ENCODE measurements at regions not wholly inside any gene's neighbourhood (a gene's known extent, or its start where the extent isn't known, plus 50 kb on each side); places are given as distances from the start of the nearest gene placed in this dataset.
"Not testable (repeated sequence)": the region's sequence is repeated elsewhere in the genome, so short reads cannot be mapped to it uniquely, and the experiment has no call there.

DNA sequence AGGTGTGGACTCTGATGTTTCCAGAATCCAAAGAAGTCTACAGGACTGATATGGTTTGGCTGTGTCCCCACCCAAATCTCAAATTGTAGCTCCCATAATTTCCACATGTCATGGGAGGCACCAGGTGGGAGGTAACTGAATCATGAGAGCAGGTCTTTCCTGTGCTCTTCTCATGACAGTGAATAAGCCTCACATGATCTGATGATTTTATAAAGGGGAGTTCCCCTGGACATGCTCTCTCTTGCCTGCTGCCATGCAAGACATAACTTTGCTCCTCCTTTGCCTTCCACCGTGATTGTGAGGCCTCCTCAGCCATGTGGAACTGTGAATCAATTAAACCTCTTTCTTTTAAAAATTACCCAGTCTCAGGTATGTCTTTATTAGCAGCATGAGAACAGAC, 1205.3 kb downstream of the SLC16A7 start:
- DNase-seq: not testable (repeated sequence)

DNA sequence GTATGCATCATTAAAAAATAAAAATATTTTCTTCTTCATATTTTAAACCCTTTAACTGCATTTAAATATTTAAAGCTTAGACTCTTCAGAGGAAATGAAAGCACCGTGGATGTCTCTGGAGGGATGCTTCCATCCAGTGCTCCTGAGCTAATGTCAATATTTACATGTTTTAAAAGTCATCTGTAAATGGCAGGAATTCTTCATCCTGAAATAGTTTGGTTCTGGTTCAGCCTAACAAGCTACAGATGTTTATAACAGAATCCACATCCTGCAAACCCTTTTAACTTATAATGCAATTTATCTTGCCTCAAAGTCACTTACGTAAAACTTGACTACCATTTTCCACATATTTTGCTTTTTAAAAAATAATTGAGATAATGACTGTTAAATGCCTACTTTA, 1207.3 kb downstream of the SLC16A7 start:
- no peak for DNase-seq

DNA sequence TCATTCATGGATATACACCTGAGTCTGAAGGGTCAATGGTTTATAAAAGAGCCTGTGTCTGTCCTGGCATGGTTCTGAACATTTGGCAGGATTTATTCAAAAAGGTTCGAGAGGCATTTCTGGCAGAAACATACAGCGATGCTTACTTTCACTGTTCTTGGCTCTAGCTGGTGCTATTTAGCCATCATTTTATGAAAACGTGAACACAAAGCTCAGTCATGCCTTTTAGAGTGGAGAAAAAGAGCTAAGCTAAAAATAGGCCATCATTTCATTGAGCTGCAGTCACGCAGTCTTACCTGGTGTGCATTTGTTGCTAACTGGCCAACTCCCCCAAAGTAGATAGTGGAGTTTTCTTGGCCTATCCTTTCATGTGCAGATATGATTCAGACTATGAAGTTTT, 1209.5 kb downstream of the SLC16A7 start:
- no peak for DNase-seq

DNA sequence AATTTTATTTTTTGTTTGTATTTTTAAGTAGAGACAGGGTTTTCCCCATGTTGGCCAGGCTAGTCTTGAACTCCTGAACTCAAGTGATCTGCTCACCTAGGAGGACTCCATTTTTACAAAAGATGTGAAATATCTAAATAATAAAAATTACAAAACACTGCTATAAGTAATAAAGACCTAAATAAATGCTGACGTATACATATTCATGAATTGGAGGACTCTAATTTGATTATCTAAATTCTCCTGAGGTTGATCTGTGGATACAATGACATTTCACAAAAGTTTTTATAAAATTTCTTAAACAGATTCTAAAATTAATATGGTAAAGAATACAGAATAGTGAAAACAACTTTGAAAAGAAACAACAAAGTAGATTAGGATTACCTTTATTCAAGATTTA, 1224.0 kb downstream of the SLC16A7 start:
- DNase-seq: no peak

DNA sequence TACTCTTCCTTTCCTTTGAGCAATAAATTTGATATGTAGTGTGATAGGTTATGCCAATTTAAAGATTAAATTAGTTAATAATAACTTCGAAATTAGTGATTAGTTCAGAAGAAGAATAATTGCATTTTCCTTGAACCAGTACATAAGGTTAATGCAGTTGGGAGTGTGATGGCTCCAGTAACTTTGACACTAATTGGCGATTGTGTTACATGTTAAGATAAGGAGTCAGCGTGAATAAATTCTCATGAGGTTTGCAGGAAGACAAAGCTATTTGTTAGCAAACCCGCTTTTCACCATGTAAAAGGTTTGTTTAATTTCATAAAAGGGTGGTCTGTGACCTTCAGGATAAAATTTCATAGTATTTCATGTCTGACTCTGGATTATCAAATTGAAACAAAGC, 1226.8 kb downstream of the SLC16A7 start:
- DNase-seq: no peak

DNA sequence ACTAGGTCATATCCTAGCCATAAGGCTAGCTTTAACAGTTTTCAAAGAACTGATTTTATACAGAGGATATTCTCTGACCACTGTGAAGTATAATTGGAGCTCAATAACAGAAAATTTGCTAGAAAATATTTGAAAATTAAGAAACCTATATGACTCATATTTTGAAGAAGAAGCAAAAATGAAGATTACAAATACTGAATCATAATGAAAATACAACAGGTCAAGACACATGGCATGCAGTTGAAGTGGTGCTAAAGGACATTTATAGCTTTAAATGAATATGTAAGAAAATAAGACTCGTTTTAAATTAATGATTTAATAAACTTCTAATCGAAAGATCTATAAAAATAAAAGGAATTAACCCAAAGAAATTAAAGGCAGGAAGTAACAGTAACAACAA, 1234.6 kb downstream of the SLC16A7 start:
- DNase-seq: no peak

DNA sequence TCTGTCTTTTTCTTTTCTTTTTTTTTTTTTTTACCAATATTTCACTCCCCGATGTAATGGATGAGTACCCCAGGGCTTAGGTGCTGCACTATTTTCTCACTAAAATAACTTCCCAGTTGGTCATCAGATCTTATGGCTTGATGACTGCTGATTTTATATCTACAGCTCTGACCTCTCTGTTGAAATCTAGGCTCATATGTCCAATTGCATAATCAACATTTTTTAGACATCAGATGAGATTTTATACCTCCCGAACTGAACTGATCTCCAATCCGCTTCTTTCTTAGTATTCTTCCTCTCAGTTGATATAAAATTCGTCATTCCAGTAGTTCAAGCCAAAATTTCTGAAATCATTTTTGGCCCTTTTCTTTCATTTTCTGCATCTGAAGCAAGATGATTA, 1236.5 kb downstream of the SLC16A7 start:
- no peak for DNase-seq

DNA sequence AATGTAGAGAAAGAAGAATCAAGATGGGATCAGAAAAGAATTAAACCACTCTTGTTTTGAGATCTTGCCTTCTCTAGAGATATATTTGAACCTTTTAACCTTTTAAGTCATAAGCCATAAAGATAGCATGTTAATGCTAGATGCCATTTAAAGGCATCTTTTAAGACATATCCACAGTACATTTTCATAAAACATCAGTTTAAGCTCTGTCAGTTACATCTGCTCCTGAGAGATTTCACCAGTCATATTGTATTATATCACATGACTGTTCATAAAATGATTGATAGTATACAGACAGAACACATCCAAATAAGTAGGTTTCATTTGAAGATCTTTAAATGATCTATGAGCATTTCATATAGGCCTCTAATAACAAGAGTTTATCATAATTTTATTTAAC, 1238.5 kb downstream of the SLC16A7 start:
- DNase-seq: no peak

DNA sequence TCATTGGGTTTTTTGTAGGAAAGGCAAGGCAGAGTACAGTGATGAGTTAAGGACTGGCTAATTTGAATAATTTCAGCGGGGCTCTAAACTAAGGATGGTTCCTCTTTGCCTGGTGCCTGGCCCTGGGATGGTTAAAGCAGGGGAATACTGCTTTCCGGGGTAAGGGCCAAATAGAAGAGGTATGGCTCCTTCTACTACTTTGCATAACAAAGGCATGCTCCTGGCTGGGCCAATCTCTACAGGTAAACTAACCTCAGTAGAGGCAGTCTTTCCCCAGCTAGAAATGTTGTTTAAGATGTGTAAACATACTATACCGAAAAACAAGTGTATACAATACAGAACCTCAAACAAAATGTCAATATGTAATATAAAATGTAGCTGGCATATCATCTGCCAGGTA, 1239.0 kb downstream of the SLC16A7 start:
- no peak for DNase-seq

DNA sequence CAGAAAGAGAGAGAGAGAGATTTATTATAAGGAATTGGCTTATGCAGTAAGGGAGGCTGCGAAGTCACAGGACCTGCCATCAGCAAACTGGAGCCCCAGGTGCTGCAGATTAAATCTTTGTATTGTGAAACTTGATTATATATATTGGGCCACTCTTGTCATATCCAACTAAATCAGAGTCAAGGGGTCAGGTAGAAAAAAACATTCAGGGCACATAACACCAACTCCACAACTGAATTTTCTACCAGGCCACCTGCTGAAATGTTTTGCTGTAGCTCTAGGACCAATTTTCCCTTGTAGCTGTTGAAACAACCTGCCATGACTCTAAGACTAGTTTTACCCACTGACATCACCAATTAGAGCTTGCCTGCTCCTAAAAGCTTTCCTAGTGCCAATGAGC, 1240.8 kb downstream of the SLC16A7 start:
- no peak for DNase-seq

DNA sequence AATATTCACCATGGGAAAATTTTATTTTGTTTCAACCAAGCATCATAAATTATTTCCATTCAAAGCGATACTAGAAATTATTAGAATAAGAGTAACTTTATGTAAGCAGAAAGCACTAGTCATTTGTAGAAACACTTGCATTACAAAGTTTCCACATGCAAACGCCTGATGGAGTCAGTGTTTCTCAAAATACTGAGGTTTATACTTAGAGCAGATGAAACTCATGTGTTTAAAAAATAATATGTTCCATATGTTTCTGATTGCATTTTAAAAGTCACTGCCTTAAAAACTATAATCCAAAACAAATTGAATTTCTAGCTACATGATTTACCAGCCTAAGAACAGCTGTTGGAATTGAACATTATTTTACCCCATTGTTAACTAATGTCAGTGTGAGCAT, 1246.4 kb downstream of the SLC16A7 start:
- no peak for DNase-seq

DNA sequence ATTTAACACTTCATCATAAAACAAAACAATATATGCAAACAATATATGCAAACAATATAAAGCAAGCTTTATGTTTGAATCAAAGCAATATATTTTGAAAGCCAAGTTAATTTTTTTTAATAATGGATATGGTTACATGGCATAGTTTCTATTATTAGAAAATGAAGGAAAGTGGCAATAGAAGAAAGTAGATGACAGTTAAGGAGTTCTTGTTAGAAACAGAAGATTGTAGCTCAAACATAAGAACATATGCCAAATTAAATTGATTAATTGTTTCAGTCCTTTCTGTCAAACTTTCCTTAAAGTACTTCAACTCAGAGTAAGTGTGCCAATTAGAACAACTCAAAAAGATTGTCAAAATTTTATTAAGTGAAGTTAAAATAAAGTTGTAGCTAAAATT, 1248.3 kb downstream of the SLC16A7 start:
- no peak for DNase-seq

DNA sequence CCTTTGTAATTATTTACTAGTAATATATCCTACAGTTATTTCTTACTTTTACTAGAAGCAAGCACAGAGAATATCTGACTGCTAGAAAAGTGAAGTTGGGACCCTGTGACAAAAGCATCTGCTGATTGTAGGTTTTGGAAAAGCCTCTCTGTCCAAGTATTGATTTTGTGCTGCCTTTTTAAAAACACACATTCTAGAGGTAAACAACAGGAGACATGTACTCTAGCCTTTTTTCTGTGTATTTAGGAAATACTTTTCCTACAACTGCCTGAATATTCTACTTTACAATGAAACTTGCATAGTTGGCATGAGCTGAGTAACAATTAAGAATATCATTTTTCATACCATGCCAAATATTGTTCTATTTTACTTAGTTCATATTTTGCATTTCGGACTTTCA, 1249.0 kb downstream of the SLC16A7 start:
- no peak for DNase-seq

DNA sequence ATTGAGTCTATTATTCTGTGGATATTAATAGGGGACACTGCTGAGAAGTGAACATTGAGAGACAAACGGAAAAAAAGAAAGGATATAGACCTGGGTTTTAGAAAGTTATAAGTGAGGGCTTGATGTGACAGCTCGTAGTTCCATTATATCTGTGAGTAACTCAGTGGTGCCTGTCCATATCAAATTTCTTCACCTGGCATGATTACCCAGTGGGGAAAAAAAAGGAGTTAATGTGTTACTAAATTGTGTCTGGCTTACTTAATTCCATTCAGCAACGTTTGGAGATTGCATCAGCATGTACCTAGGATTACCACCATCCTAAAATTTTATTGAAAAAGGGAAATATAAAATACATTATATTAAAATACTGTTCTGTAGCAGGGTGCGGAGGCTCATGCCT, 1249.9 kb downstream of the SLC16A7 start:
- DNase-seq: no peak

DNA sequence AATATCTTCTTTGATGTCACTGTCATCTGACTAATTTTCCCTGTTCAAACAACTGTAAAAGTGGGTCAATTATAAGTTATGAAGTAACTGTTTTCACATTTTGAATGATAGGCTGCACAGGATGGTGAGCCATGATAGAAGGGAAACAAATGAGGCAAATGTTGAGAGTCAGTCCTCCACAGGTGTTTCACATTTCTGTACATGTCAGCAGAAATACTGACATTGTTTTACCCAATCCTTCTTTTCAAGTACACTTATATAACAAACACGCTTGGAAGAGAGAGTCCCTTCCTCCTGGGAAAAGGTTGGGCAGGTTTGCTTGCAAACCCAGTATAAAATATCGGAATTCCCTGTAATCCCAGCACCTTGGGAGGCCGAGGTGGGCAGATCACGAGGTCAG, 1251.5 kb downstream of the SLC16A7 start:
- DNase-seq: peak; percentile 32

DNA sequence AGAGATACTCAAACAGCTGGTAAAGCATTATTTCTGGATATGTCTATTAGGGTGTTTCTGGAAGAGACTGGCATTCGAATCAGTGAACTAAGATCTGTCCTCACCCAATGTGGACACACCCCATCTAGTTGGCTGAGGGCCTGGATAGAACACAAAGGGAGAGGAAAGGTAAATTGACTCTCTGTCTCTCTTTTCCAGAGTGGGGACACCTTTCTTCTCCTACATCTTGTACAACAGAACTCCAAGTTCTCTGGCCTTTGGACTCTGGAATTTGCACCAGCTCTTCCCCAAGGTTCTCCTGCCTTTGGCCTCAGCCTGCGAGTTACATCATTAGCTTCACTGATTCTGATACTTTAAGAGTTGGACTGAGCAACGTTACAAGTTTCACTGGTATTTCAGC, 1253.9 kb downstream of the SLC16A7 start:
- DNase-seq: no peak

DNA sequence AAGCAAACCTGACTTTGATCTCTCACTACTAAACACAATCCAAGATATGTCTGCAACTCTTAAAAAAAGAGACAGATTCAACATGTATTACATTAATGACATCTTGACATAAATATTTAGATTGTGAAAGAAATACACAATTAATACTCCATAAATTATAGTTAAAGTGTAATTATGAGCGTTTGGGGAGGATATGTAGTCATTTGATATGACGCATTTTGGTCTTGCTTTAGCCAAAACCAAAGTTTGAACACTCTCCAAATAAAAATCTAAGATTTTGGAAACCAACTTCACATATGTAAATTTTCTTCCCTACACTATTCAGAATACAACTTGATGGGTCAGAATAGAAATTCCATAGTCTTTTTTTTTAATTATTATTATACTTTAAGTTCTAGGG, 1257.6 kb downstream of the SLC16A7 start:
- DNase-seq: no peak

DNA sequence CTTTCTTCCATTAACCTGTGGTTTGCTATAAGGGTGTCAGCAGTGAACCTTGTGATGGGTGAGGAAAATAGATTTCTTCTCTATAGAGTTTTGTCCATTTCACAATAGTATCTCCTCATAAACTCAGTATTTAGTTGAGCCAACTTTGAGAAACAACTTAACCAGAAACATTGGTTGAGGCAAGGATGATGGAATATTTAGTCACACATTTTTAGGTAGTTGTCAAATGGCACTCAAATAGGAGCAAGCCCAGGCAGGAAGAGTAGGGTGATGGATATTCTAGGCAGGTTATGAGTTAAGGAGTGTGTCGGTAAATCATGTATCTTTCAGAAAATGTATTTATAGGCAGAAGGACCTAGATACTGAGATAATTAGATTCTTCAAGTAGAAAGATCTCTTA, 1267.6 kb downstream of the SLC16A7 start:
- DNase-seq: no peak

DNA sequence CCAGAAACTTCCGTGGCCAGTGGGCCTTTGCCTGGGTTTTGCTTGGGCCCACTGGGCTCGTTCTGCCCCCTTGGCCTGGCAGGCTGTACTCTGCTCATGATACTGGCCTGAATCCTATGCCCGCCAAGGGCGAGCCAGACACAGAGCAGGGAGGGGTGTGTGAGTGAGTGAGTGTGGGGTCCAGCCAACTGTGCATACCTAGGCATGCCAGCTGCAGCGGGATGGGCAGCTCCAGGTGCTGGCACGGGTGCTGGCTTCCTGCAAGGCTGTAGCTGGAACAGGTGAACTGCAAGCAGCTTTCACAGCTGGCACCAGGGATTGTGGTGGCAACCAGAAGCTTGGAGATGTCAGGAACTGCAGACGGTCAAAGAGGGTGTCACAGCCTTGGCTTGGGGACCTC, 1276.4 kb downstream of the SLC16A7 start:
- no peak for DNase-seq

DNA sequence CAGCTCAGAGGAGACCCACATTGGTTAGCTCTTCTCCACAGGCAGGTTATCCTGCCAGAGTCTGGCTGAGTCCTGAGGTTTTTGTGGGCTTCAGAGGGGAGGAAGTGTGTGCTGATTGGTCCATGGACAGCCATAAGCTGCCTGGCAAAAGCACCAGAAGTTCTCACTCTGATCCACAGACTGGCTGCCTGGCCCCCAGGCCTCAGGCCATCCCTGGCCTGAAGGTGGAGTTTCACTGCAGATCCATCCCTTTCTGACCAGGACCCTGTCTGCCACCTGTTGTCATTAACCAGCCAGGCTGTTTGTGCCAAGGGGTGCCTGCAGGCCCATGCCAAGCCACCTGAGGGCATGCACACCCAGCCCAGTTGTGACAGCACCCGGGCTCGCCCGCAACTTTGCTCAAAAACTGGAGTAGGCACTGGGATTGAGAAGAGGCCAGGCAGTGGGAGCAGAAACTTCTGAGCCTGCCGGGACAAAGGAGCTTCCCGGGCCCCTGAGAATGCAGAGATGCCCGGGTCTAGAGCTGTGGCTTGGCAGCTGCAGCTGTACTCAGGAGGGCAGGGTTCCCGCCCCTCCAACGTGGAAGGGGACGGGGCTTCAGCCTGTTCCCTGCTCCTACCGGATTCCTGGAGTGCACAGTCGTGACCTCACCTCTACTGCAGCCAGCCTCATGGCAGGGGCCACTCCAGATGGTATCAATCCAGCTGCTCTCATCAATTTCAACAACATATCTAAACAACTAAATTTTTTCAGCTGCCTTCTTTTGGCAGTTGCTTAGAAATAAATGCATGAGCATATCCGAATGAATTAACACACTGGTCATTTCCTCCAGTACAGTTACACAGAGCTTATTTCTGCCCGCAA, 1277.3 kb downstream of the SLC16A7 start:
- DNase-seq: no peak

DNA sequence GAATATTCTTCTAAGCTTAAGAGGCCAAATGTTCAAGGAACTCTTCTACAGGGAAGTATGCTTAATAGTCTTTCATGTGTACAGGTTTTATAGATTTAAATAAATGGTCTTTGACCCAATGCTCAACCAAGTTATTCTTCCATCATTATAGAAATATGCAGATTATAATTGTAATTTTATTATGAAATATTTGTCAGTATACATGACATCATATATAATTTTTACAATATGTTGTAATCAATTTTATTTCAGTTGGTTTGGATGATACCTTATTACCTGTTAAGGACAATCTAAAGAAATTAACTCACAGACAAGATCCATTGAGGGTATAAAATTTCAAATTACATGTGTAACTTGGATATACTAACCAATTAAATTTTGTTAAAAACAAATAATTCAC, 1278.3 kb downstream of the SLC16A7 start:
- no peak for DNase-seq

DNA sequence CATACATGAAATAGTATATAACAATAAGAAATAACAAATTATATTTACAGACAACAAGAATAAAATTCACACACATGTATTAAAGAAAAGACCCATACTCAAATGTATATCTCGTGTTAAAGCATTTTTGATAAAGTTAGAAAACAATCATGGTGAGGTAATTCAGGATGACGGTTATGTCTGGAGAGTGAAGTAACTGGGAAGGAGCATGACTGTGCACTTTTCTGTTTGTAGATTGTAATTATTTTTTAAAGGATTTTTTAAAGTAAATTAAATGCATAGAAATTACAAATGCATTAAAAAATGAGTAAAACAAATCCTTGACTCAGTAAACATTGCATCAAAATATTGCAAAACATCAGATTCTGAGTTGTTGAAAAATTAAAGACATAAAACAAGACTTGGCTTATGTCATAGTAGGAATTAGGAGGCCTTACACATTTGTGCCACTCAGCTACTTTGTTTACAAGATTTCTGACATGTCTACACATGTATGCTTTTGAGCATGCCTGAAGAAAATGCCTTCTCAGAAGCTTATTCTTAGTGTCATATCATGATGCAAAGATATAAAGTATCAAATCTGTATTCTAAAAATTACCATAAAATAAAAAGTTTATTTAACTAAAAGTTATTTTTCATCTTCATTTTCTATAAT, 1325.1 kb downstream of the SLC16A7 start:
- no peak for DNase-seq

DNA sequence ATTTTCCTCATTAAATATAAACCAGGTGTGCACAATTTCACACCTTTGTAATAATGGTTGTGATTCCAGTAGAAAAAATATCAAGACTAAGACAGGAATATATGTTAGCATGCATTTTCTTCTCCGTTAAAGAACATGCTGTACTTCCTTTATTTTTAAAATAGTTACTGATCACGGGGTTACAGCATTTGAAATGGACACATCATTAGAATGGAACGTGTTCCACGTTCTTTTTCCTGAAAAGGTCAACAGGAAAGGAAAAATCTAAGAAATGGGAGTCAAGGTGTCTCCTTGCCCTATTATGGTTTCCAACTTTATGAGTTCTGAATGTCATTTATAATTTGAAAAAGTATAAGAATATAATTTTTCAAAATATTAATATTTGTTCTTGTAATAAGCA, 1325.7 kb downstream of the SLC16A7 start:
- DNase-seq: no peak

DNA sequence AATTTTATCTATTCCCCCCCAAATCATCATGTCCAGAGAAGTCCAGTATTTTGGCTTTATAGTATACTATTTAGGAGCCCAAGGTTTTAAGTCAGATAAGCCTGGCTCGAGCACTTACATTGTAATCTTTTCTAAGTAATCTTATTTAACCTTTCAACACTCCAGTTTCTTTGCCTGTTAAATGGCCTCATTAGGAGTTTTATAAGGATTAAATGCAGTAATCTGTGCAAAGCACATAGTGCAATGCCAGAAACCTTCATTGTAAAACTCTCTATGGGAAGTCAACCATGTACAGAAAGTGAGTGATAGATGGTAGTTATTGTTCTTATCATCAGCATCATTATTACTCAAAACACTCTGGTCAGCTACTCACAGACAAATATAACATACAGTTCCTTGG, 1330.4 kb downstream of the SLC16A7 start:
- DNase-seq: no peak

DNA sequence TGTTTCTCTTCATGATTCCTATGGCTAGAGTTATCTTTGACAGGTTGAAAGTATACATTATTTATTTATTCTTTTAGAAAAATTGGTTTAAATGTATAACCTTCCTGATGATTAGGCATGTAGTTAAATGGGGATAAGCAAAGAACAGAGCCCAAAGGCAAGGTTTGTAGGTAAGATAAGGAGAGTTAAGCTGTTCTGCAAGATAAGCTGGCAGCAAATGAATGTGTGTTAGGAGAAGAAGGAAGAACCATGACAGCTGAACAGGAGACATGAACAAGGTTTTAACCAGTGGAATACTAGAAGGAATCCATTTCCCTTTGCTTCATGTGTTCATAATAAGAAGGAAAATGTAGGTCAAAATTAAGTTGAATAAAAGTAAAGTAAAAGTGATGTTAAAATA, 1330.1 kb upstream of the USP15 start:
- DNase-seq: no peak

Data from NCI-H510A treated with DMSO at 0.1 percent for 48 hours (cell line).